Right atrium auricular region (tissue), 2 donors: ENCODE measurements at regions not wholly inside any gene's neighbourhood (a gene's known extent, or its start where the extent isn't known, plus 50 kb on each side); places are given as distances from the start of the nearest gene placed in this dataset.

ENCODE experiments used
- DNase-seq: peaks from one replicate; pipeline ENCODE4 v3.0.0-alpha.2; 2019; ENCODE audit warnings: low spot score
- H3K27ac ChIP-seq, 2 donors: fragments of 200-600 bp; sonication (generic); 1 replicate in 1 of 2; 2 replicates in 1 of 2; pipeline ENCODE4 v1.5.1; 2016 to 2019
- H3K27me3 ChIP-seq, 2 donors: fragments of 200-600 bp; sonication (generic); one replicate each; pipeline versions ENCODE4 v1.5.1 to v1.6.0; 2017 to 2019
- H3K36me3 ChIP-seq: fragments of 200-600 bp; sonication (generic); one replicate; pipeline ENCODE4 v1.5.1; 2016
- H3K4me1 ChIP-seq, 2 donors: fragments of 200-600 bp; sonication (generic); one replicate each; pipeline versions ENCODE4 v1.5.1 to v1.6.0; 2017 to 2019
- H3K4me3 ChIP-seq, 2 donors: fragments of 200-600 bp; sonication (generic); 1 replicate in 1 of 2; 2 replicates in 1 of 2; pipeline ENCODE4 v1.5.1; 2017 to 2019; ENCODE audit warnings: mild to moderate bottlenecking in 1 of 2, moderate library complexity in 1 of 2
- H3K9me3 ChIP-seq, 2 donors: fragments of 200-600 bp; sonication (generic); one replicate each; pipeline ENCODE4 v1.5.1; 2019
- TF ChIP-seq, protein P1 (sequence below), 2 donors: fragments of 200-600 bp; sonication (generic); IDR thresholded peaks; one replicate each; pipeline ENCODE4 v1.5.1; 2019; ENCODE audit warnings: antibody characterized with exemption in 2 of 2

DNA sequence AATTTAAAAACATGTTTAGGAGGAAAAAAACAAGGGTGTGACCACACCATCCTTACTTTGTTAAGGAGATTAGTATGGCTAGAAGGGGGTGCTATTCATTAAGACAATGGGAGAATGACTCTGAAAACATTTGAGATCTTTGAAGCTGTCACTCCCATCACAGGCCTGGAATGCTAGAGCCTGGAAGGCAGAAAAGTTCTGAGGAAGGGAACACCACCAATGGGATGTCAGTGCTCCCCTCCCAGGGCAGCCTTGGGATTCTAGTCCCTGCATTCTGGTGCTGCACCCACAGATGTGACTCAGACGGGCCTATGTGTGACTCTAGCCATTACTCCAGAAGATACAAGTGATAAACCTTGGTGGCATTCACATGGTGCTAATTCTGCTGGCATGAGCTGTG, 162.2 kb upstream of the ANXA10 start:
- Histone ChIP-seq H3K27me3 (no peaks in the 10 kb centered on the region), H3K36me3 (no peaks in the 10 kb centered on the region), H3K4me3 (no peak overlapping the region), H3K4me1 (no peaks in the 10 kb centered on the region), H3K27ac (no peak overlapping the region), H3K9me3 (no peaks in the 10 kb centered on the region)
- TF ChIP-seq, protein P1, sequence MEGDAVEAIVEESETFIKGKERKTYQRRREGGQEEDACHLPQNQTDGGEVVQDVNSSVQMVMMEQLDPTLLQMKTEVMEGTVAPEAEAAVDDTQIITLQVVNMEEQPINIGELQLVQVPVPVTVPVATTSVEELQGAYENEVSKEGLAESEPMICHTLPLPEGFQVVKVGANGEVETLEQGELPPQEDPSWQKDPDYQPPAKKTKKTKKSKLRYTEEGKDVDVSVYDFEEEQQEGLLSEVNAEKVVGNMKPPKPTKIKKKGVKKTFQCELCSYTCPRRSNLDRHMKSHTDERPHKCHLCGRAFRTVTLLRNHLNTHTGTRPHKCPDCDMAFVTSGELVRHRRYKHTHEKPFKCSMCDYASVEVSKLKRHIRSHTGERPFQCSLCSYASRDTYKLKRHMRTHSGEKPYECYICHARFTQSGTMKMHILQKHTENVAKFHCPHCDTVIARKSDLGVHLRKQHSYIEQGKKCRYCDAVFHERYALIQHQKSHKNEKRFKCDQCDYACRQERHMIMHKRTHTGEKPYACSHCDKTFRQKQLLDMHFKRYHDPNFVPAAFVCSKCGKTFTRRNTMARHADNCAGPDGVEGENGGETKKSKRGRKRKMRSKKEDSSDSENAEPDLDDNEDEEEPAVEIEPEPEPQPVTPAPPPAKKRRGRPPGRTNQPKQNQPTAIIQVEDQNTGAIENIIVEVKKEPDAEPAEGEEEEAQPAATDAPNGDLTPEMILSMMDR (IDR thresholded peaks at IDR 0.05), result no peak
- DNase-seq, result no peak

DNA sequence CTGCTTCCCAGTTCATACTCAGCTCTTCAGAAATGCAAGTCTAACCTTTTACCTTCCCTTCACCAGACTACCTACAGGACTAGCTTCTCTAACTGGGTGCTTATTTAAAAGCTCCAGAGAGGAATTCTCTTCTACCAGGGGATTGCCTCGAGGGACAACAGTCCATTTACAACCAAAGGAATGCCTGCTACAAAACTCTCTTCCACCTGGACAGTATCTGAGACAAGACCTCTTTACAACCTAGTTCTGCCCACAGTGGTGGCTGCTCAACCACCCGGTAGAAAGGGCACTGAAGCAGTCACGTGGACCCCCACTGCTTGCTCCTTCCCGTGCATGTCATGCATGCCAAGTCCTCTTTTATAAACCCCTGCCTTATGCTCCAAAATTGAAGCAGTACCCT, 158.1 kb upstream of the ANXA10 start:
- TF ChIP-seq, protein P1 (IDR thresholded peaks at IDR 0.05), result no peak
- no peaks in the 10 kb centered on the region for H3K9me3 ChIP-seq
- H3K36me3 ChIP-seq, result no peaks in the 10 kb centered on the region
- no peak overlapping the region for H3K4me3 ChIP-seq
- H3K4me1 ChIP-seq, result no peaks in the 10 kb centered on the region
- DNase-seq, result no peak
- no peak overlapping the region for H3K27ac ChIP-seq
- H3K27me3 ChIP-seq, result no peaks in the 10 kb centered on the region

DNA sequence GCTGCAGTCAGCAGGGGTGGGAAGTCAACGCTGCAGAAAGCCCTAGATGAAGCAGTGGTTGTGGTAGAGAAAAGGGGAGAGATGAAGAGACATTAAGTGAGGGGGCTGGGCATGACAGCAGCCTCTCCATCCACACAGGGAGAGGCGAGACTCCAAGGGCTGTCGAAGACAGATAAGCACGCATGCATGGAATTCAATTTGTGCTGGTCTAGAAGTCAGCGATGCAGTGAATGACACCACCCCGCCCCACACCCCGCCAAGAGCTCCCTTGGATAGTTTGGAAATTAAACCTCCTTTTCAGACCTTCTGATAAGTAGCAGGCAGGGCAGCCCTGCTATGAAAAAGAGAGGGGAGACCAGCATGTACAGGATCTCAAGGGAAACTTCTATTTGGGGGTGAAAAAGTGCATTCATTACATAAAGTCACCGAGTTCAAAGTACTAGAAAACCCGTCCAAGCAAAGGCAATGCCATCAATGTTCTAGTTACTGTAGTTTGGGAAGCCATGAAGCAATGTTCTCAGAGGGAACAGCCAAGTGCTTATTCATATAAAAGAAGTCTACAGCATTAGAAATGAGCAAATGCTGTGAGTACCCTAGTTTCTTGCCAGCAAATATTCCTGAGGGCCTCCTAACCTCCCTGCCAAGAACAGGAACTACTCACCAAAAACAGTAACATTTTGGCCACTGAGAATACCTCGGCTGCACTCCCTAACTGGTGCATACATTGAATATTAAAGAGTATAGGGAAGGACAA, 152.3 kb upstream of the ANXA10 start:
- Histone ChIP-seq H3K9me3 (no peaks in the 10 kb centered on the region), H3K27ac (no peak overlapping the region), H3K27me3 (no peaks in the 10 kb centered on the region), H3K36me3 (no peaks in the 10 kb centered on the region), H3K4me1 (no peaks in the 10 kb centered on the region), H3K4me3 (no peak overlapping the region)
- TF ChIP-seq, protein P1 (IDR thresholded peaks at IDR 0.05), result no peak
- DNase-seq, result no peak

DNA sequence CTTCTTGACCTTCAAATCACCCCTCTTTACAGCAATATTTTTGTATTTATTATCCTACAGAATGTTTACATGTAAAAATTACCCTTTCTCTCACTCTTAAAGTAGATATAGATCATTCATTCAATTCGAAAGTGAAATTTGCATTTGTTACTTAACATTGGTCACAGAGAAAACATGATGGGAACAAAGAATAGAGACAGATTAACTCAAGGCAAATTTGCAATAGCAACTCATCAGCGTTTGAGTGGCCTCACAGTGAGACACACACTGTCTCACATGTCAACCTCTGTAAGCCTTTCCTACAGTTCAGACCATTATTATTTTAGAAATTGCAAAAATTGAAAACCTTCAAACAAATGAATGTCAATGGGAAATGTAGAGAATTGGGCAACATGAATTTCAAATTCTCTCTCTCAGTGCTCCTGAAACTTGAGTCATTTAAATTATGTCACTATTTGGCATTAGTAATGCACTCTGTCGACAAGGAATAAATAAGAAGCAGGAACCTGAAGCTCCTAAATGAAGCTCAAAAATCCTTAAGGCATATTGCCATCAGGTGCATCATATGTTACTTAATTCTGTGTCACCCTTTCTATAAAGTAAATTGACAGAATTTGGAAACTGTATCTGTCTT, 148.3 kb upstream of the ANXA10 start:
- no peaks in the 10 kb centered on the region for H3K27me3 ChIP-seq
- no peaks in the 10 kb centered on the region for H3K4me1 ChIP-seq
- H3K4me3 ChIP-seq, result no peak overlapping the region
- H3K9me3 ChIP-seq, result no peaks in the 10 kb centered on the region
- H3K36me3 ChIP-seq, result no peaks in the 10 kb centered on the region
- DNase-seq, result no peak
- TF ChIP-seq, protein P1 (IDR thresholded peaks at IDR 0.05), result no peak
- H3K27ac ChIP-seq, result no peak overlapping the region

DNA sequence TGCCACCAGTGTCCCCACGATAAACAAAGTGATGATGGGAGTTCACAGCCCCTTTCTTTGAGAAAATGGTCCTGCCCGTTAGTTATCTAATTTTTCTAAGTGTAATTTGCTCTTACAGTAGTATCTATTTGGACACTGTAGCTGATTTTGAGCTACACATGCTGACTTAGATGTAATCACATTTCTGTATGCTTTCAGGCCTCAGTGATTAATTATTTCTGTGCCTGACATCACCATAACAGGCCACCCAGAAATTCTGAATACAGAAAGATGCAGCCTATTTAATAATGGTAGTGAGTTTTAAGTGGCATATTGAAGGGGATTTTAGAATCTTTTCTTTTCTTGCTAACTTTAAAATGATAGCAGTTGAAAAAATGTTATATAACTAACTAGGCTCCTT, 147.6 kb upstream of the ANXA10 start:
- TF ChIP-seq, protein P1 (IDR thresholded peaks at IDR 0.05), result no peak
- no peaks in the 10 kb centered on the region for H3K27me3 ChIP-seq
- no peak for DNase-seq
- H3K4me3 ChIP-seq, result no peak overlapping the region
- no peaks in the 10 kb centered on the region for H3K4me1 ChIP-seq
- no peak overlapping the region for H3K27ac ChIP-seq
- no peaks in the 10 kb centered on the region for H3K36me3 ChIP-seq
- peaks cover 0 to under 1% of the 10 kb centered on the region in 2 donors for H3K9me3 ChIP-seq
